NCI-H1092 treated with DMSO at 0.1 percent for 48 hours (cell line): ENCODE measurements at regions not wholly inside any gene's neighbourhood (a gene's known extent, or its start where the extent isn't known, plus 50 kb on each side); places are given as distances from the start of the nearest gene placed in this dataset.
"Not testable (repeated sequence)": the region's sequence is repeated elsewhere in the genome, so short reads cannot be mapped to it uniquely, and the experiment has no call there.

Experiments
- DNase-seq: peaks from one replicate; lab custom pipeline; 2025; lab: John Stamatoyannopoulos, UW

DNA sequence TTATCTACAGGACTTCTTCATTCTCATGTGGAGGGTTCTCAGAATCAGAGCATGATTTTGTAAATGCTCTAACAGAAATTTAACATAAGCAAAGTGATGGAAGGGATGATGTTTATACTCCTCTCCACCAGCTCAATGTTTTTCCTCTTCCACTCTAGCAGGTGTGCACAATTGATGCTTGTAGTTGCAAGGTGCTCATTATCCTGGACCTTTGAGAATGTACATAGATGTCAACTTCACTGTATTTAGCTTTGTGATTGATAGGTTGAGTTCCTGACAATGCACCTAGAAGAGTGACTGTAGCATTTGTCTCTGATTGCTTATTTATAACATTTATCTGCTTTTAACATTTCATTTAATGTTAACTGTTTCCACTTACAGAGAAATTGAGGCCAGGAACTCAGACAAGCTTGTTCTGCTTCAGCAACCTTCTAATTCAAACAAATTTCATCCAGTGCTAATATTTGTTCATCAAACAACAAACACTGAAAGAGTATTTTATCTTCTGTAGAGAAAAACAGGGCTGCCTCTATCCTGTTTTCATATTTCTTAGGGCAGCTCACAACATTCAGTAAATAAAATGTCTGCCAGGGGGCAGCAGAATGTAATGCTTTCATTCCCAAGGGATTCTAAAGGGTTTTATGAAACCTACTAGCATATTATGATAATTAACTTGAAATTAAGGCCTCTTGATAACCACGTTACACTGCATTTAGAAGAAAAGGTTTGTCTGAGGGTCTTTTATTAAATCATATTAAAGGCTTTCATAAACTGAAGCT lies 127.9 kb upstream of the NOL4 start:
- peak; percentile 96 for DNase-seq

DNA sequence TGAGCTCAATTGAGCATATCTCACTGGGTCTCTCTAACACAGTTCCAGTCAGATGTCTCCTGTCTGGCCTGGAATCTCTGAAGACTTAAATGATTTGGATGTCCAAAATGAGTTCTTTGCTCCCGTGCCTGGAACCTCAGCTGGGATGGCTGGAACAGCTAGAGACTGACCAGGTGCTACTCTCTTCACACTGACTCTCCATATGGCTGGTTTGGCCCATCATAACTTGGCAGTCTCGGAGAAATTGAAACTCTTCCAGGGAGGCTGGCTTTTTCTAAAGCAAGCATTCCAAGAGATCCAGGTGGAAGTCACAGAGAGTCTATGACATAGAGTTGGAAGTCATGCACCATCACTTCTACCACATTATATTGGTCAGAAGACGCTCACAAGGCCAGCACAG lies 129.6 kb upstream of the NOL4 start:
- no peak for DNase-seq

DNA sequence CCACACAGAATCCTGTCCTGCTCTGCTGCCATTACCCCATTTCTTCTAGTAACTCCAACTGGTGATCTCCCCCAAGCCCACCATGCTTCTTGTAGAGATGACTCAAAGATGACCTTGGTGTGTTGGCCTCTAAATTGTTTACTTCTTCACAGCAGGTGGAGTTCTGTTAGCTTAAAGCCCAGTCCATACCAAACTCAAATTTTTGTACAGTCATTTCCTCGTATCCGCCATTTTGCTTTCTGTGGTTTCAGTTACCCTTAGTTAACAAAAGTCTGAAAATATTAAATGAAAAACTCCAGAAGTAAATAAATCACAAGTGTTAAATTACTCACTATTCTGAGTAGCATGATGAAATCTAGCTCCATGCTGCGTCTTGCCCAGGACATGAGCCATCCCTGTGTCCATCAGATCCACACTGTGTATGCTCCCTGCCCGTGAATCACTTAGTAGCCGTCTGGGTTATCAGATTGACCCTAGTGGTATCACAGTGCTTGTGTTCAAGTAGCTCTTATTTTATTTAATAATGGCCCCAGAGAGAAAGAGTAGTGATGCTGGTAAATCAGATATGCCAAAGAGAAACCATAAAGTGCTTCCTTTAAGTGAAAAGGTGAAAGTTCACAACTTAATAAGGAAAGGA lies 133.3 kb upstream of the NOL4 start:
- no peak for DNase-seq

DNA sequence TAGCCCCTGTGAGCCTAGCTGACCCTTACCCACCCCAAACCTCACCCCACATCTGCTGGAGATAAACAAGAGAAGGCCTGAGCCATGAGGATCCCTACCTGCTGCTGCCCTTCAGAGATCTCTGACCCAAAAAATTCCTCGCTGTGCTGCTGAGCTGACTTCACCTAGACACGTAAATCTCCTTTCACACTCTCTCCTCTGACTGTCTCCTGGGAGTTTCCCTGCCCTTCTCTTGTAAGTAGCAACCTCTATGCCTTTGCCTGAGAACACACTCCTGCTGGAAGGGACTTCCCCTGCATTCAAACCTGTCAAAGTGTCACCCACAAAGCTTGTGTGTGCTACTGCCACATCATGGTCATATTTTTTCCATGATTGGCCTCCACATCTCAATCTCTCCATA lies 134.2 kb upstream of the NOL4 start:
- DNase-seq: no peak

DNA sequence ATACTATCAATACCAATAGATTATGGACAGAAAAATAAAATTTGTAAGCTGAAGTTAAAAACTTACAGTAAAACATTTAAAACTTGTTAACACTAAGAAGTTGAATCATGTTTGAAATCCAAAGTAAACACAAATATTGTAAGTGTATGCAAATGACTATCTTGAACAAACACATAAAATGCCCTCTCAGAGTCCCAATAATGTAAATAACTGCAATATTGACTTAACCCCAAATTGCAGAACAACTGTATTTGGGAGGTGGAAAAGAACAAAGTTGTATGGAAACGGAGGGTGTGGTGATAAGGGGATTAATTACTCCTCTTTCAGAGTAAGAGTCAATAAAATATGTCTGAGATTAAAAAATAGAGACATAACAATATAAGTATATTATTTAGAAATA lies 140.0 kb upstream of the NOL4 start:
- DNase-seq: no peak

DNA sequence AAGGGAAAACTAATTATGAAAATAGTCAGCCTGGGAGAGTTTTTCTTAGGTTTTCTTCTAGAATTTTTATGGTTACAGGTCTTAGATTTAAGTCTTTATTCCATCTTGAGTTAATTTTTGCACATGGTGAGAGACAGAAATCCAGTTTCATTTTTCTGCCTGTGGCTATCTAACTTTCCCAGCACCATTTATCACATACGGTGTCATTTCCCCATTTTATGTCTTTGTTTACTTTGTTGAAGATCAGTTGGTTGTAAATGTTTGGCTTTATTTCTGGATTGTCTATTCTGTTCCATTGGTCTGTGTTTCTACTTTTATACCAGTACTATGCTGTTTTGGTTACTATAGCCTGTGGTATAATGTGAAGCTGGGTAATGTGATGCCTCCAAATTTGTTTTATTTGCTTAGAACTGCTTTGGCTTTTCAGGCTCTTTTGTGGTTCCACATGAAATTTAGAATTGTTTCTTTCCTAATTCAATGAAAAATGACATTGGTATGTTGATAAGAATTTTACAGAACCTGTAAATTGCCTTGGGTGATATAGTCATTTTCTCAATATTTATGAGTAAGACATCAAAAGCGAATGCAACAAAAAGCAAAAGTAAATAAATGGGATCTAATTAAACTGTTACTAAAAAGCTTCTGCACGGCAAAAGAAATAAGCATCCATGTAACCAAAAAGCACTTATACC lies 146.1 kb upstream of the NOL4 start:
- DNase-seq: no peak

DNA sequence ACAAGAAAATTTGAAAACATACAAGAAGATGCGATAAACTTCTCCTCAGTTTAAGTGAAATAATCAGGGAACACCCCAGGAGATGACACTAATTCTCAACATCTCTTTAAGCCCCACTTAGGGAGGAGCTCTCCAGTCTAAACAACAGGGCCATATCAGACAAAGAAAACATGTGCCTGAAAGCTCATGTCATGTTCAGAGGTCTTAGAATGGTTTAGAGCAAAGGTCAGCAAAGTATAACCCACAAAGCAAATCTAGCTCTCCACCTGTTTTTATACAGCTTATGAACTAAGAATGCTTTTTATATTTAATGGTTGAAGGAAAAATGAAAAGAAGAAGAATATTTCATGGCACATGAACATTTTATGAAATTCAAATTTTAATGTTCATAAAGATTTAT lies 155.6 kb upstream of the NOL4 start:
- no peak for DNase-seq

DNA sequence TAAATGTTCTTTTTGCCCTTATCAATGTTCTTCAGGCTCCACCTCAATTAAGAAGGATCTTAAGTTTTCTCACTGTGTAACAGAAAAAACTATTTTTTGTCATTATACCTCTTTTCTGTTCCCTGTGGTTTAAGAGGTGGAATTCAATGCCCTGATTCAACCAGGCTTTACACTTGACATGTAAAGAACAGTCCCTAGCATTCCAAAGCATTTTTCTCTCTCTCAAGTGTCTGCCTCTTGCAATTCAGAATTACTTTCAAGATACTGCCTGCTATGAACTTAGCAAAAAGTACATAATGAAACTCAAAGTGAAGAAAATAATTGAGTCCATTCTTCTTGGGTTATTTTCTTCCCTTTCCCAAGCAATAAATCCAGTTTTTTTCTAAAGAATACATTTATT lies 160.6 kb upstream of the NOL4 start:
- DNase-seq: no peak

DNA sequence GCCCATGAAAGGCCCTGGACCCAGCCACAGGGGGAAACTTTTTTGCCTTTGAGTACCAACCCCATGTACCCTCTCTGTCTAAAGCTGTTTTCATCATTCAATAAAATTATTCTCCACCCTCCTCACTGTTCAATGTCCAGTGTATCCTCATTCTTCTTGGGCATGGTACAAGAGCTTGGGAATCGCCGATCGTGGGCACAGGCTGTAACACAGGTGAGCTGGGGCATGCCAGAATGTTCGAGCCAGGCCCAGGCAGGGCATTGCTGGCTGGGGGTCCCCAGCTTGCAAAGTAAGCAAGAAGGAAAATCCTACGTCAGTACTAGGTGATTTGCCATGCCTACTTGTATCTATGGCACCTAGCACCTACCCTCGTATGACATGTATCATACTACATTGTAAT lies 162.1 kb upstream of the NOL4 start:
- DNase-seq: no peak

DNA sequence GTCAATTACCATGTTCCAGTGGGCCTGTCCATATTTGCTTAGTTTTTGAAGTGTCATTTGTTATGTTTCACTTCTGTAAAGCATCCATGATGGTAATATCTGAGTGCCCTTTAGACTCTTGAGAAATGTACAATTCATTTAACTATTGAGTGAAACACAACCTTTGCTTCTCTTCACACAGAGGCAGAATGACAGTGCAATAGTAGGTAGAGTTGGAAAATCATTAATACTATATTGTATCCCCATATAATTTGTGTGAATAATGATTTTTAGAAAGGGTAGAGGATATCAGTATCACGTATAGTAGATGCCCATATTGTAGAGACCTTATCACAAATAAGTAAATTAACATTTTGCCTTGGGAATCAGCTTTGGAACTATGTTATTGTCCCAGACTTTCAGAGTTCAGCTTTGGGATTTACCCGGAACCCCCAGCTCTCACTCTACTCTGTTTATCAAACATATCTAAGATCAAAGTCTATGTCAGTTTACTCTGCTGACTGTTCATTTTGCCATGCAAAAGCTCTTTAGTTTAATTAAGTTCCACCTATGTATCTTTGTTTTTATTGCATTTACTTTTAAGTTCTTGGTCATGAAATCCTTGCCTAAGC lies 172.7 kb upstream of the NOL4 start:
- DNase-seq: no peak

DNA sequence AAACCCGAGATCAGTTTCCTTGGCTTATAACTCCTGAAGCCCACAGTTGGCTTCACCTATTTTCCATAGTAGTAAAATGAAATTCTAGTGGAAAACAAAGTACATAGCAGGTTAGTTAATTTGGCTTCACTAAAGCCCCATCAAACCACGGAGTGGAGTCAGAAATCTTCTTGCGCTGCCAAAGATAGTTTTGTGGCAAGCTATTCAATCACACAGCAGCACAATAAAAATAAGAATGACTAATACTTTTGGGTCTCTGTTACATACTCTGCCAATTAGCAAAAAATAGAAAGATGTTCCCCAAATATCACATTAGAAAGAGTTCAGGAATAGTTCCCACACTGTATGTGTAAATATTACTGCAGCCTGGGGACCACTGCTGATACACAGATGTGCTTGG lies 175.2 kb upstream of the NOL4 start:
- DNase-seq: no peak

DNA sequence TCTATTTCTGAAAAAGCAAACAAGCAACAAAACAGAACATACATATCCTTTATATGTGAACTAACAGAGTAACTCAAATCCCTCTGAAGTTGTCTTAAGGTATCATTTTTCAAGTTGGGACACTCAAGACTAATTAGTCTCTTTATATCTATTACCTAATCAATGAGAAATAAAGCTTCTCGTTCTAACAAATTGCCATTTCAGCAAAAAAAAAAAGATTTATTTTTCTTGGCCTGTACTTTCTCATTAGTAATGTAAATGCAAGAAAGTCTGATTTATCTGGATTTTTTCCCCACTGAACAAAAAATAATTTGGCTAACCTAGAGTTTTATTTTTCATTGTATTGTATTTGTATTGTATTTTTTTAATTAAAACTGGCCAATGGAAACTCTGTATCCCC lies 176.1 kb upstream of the NOL4 start:
- DNase-seq: no peak

DNA sequence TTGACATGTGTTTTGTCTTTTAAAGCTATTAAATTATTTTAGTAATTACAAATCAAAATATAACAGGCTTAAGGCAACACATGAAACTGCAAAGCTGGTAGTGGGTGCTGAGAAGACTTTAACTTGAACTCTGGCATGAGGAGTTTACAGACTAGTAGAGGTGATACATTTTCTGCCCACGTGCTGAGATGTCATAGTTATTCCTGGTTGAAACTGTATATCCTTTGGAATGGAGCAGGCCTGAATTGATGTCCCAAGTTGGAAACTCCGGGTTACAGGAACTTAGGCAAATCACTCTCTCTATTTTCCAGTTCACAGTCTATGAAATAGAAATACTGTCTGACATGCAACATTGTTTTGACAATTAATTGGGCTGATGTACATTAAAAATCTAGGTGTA lies 177.1 kb upstream of the NOL4 start:
- DNase-seq: no peak

DNA sequence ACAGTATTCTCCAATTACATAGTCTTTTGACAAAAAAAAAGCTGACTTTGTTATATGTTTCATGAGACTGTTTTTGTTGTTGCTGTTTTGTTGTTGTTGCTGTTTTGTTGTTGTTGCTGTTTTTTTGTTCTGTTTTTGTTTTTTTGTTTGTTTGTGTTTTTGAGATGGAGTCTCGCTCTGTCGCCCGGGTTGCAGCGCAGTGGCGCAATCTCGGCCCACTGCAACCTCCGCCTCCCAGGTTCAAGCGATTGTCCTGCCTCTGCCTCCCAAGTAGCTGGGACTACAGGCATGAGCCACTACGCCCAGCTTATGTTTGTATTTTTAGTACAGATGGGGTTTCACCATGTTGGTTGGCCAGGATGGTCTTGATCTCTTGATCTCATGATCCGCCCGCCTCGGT lies 182.8 kb upstream of the NOL4 start:
- DNase-seq: not testable (repeated sequence)

DNA sequence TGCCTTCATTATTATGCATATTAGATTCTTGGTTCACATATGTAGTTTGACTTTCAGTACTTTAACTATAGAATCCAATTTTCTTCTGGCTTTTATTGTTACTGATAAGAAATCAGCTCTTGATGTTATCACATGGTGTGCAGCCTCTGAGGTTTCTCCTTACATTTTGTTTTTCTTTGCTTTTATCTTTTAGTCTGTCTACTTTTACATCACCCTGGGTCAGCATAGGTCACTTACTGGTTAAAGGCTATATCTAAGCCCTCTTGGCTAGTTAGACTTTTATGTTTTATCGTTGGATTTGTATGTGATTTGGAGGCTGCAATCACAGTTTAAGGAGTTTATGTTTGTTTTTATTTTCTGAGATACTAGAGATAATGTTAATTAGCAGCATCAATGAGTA lies 187.2 kb upstream of the NOL4 start:
- no peak for DNase-seq

DNA sequence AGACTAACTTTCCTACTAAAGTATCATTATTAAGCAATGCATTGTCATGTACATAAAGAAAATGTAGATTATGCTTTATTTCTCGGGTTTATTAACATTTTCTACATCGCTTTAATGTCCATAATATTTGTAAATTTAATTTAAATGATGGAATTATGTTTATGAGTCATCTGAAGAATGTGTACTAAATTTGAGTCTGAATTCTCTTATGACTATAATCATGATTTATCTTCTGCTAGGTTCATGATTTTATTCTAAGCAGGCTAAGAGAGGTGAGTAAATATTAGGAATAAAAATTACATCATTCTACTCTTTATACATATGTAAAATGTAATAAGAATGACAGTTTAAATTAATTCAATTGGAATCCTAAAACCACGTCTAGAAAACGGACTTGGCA lies 206.3 kb upstream of the NOL4 start:
- no peak for DNase-seq

DNA sequence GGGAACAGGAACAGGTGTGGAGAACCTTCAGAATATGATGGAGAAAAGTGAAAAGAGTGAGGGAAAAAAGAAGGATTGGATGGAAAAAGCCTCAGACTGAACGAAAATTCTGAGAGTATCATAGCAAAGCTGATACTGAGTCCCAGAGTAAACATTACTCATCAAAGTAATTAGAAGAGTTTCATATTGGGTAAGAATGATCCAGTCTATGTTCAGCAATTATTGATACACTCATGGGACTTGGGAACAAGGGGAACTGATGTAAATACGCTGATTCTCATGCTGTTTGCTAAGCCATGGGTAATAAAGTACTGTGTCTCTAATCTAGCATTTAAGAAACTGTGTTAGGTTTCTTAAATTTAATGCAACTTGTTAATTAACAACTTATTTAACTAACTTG lies 219.9 kb upstream of the NOL4 start:
- DNase-seq: no peak

DNA sequence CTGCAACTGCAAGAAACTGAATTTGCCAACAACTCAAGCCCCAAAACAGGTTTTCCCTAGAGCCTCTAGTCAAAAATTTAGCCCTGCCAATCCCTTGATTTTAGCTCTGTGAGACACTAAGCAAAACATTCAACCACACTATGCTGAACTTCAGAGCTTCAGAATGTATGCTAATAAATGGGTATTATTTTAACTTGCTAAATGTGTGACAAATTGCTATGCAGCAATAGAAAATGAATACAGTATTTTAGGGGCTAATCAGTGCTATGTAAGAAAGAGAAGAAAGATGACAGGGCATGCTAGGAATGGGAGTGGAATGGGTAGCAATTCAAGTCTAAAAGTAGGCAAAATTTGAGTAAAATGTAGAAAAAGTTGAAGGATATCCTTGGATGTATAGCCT lies 223.9 kb upstream of the NOL4 start:
- no peak for DNase-seq

DNA sequence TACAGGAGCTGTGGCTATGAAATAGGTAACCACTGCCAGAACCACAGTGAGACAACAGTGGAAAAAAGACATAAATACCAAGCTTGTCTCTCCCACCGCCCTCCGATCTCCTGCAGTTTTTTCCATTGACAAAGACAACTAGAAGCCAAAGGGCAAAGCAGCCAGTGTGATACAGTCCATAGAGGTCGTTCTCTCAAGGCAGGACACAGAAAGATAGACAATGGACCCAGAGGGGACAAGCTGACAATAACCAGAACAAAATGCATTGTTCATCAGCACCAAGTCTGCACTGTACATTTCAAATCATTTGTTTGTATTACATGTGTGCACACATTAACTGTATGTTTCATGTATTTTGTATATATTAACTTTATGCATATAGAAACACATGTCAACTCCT lies 233.0 kb upstream of the NOL4 start:
- no peak for DNase-seq

DNA sequence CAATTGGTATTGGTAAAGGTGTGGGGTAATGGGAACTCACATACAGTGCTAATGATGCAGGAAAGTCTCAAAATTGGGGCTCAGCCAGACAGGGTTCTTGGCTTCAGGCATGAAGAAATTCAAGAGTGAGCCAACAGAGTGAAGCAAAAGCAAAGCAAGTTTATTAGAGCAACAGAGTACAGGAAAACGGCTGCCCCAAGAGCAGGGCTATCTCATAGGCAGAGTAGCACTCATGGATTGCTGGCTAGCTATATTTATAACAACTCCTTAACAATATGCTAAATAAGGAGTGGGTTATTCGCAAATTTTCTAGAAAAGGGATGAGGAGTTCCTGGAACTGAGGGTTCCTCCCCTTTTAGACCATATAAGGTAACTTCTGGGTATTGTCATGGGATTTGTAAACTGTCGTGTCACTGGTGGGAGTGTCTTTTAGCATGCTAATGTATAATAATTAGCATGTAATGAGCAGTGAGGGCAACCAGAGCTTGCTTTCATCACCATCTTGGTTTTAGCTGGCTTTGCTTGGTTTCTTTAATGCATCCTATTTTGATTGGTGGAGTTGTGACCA lies 233.8 kb upstream of the NOL4 start:
- no peak for DNase-seq

DNA sequence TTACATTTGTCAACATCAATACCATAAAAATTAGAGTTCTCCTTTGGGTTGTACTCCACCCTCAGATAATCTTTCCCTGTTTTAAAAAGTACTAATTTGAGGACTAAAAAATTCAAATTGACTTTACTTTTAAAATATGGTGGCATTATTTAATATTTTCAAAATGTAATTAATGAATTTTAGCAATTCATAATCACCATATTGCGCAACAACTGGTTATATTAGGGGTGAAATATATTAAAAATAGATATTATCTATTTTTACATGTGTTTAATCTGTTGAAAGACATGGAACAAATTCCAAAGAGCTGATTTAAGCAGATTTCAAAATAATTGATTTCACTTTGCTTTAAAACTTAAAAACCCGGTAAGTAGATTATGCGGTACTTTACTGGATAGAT lies 236.6 kb upstream of the NOL4 start:
- no peak for DNase-seq

DNA sequence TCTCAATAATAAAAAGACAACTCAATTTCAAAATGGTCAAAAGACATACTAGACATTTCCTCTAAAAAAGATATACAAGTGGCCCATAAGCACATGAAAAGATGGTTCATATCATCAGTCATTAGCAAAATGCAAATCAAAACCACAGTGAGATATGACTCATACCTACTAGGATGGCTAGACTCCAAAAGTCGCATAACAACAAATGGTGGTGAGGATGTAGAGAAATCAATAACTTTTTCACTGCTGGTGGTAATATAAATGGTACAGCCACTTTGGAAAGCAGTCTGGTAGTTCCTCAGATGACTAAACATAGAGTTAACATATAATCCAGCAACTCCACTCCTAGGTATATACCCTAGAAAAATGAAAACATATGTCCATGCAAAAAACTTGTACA lies 242.3 kb upstream of the NOL4 start:
- DNase-seq: no peak
